H9 (cell line): ENCODE measurements at regions not wholly inside any gene's neighbourhood (a gene's known extent, or its start where the extent isn't known, plus 50 kb on each side); places are given as distances from the start of the nearest gene placed in this dataset.

Source experiments
- DNase-seq: peaks from one replicate; pipeline ENCODE4 v3.0.0-alpha.2; 2017
- H2AFZ ChIP-seq: one replicate; pipeline ENCODE4 v1.6.1; 2013; ENCODE audit warnings: mild to moderate bottlenecking, low read length, control low read depth, moderate library complexity
- H2AK5ac ChIP-seq: 2 replicates; pipeline ENCODE4 v1.6.1; 2013; ENCODE audit warnings: low read length, control low read depth, mixed read lengths; ENCODE audit not compliant: insufficient read length
- H2BK120ac ChIP-seq: one replicate; pipeline ENCODE4 v1.6.1; 2013; ENCODE audit warnings: low read depth, mild to moderate bottlenecking, low read length, control low read depth, inconsistent platforms; ENCODE audit not compliant: poor library complexity, severe bottlenecking
- H2BK12ac ChIP-seq: 2 replicates; pipeline ENCODE4 v1.6.1; 2013; ENCODE audit warnings: low read length, control low read depth, mixed read lengths, low read depth; ENCODE audit not compliant: insufficient read length
- H2BK15ac ChIP-seq: 2 replicates; pipeline ENCODE4 v1.6.1; 2013; ENCODE audit warnings: low read depth, low read length, control low read depth
- H2BK20ac ChIP-seq: one replicate; pipeline ENCODE4 v1.6.1; 2013; ENCODE audit warnings: low read depth, mild to moderate bottlenecking, low read length, control low read depth, inconsistent platforms; ENCODE audit not compliant: poor library complexity, severe bottlenecking
- H2BK5ac ChIP-seq: 2 replicates; pipeline ENCODE4 v1.6.1; 2013; ENCODE audit warnings: low read length, control low read depth, mixed read lengths; ENCODE audit not compliant: insufficient read length
- H3K14ac ChIP-seq: 2 replicates; pipeline ENCODE4 v1.6.1; 2013; ENCODE audit warnings: low read length, control low read depth; ENCODE audit not compliant: insufficient read depth
- H3K18ac ChIP-seq: 2 replicates; pipeline ENCODE4 v1.6.1; 2013; ENCODE audit warnings: low read depth, mild to moderate bottlenecking, mixed read lengths, low read length, control low read depth; ENCODE audit not compliant: insufficient read length
- H3K23ac ChIP-seq: 2 replicates; pipeline ENCODE4 v1.6.1; 2013; ENCODE audit warnings: low read length, control low read depth, mixed read lengths, low read depth; ENCODE audit not compliant: insufficient read length
- H3K23me2 ChIP-seq: 2 replicates; pipeline ENCODE4 v1.6.1; 2013; ENCODE audit warnings: low read depth, mild to moderate bottlenecking, mixed read lengths, low read length, control low read depth; ENCODE audit not compliant: insufficient read length, poor library complexity, severe bottlenecking
- H3K27ac ChIP-seq: 2 replicates; pipeline ENCODE4 v1.5.1; 2013; ENCODE audit warnings: low read length, control low read depth, mixed read lengths, low read depth; ENCODE audit not compliant: insufficient read length
- H3K27me3 ChIP-seq: 2 replicates; pipeline ENCODE4 v1.6.1; 2013; ENCODE audit warnings: low read length, control low read depth, inconsistent platforms; ENCODE audit not compliant: insufficient read depth
- H3K4ac ChIP-seq: 2 replicates; pipeline ENCODE4 v1.6.1; 2013; ENCODE audit warnings: low read depth, mild to moderate bottlenecking, control low read depth, inconsistent platforms, low read length, moderate library complexity
- H3K4me1 ChIP-seq: 2 replicates; pipeline ENCODE4 v1.6.1; 2013; ENCODE audit warnings: low read length, control low read depth, inconsistent platforms; ENCODE audit not compliant: insufficient read depth
- H3K4me2 ChIP-seq: 2 replicates; pipeline ENCODE4 v1.6.1; 2013; ENCODE audit warnings: low read length, control low read depth, mixed read lengths; ENCODE audit not compliant: insufficient read length, insufficient read depth
- H3K56ac ChIP-seq: 2 replicates; pipeline ENCODE4 v1.6.1; 2013; ENCODE audit warnings: low read depth, mild to moderate bottlenecking, mixed read lengths, low read length, control low read depth; ENCODE audit not compliant: insufficient read length
- H3K79me1 ChIP-seq: 2 replicates; pipeline ENCODE4 v1.6.1; 2013; ENCODE audit warnings: low read depth, mild to moderate bottlenecking, moderate library complexity, low read length, control low read depth, inconsistent platforms; ENCODE audit not compliant: insufficient read depth, poor library complexity, severe bottlenecking
- H3K79me2 ChIP-seq: 2 replicates; pipeline ENCODE4 v1.6.1; 2013; ENCODE audit warnings: low read length, control low read depth, inconsistent platforms; ENCODE audit not compliant: insufficient read depth
- H3K9ac ChIP-seq: 2 replicates; pipeline ENCODE4 v1.6.1; 2013; ENCODE audit warnings: low read length, control low read depth, mixed read lengths; ENCODE audit not compliant: insufficient read length; ENCODE audit errors: extremely low read depth
- H3K9me3 ChIP-seq: one replicate; pipeline ENCODE4 v1.6.1; 2013; ENCODE audit warnings: low read depth, low read length, inconsistent platforms; ENCODE audit not compliant: control insufficient read depth
- H3T11ph ChIP-seq: one replicate; pipeline ENCODE4 v1.6.1; 2013; ENCODE audit warnings: mild to moderate bottlenecking, low read length, control low read depth, inconsistent platforms
- H4K20me1 ChIP-seq: one replicate; pipeline ENCODE4 v1.6.1; 2013; ENCODE audit not compliant: control insufficient read depth, insufficient read length, insufficient read depth
- H4K5ac ChIP-seq: 2 replicates; pipeline ENCODE4 v1.6.1; 2013; ENCODE audit warnings: low read depth, mild to moderate bottlenecking, mixed read lengths, low read length, control low read depth; ENCODE audit not compliant: insufficient read length
- H4K8ac ChIP-seq: replicated peaks from 2 replicates; pipeline ENCODE4 v1.6.1; 2013; ENCODE audit warnings: low read length, control low read depth, mixed read lengths, low read depth; ENCODE audit not compliant: insufficient read length
- H4K91ac ChIP-seq: 2 replicates; pipeline ENCODE4 v1.6.1; 2013; ENCODE audit warnings: low read depth, mild to moderate bottlenecking, moderate library complexity, mixed read lengths, low read length, control low read depth; ENCODE audit not compliant: insufficient read length
- H3K27ac Mint-ChIP-seq, 3 experiments: 2 replicates in 2 of 3; 3 replicates in 1 of 3; pipeline ENCODE4 v1.8.0; 2020 to 2021; ENCODE audit warnings: mixed read lengths in 3 of 3, mild to moderate bottlenecking in 1 of 3, moderate library complexity in 1 of 3
- H3K27me3 Mint-ChIP-seq: 2 replicates; pipeline ENCODE4 v1.8.0; 2021; ENCODE audit warnings: low read depth, mild to moderate bottlenecking, moderate library complexity, mixed read lengths
- H3K36me3 Mint-ChIP-seq, 3 experiments: 2 replicates in 2 of 3; 3 replicates in 1 of 3; pipeline ENCODE4 v1.8.0; 2020 to 2021; ENCODE audit warnings: low read depth in 3 of 3, mixed read lengths in 3 of 3; ENCODE audit not compliant: insufficient read depth in 1 of 3
- H3K4me1 Mint-ChIP-seq, 2 experiments: 2 replicates each; pipeline ENCODE4 v1.8.0; 2020; ENCODE audit warnings: mixed read lengths in 2 of 2
- H3K4me3 Mint-ChIP-seq, 2 experiments: 2 replicates in 1 of 2; 3 replicates in 1 of 2; pipeline ENCODE4 v1.8.0; 2020 to 2021; ENCODE audit warnings: mild to moderate bottlenecking in 2 of 2, mixed read lengths in 2 of 2, moderate library complexity in 1 of 2
- H3K9me3 Mint-ChIP-seq, 2 experiments: 2 replicates in 1 of 2; 3 replicates in 1 of 2; pipeline ENCODE4 v1.8.0; 2020; ENCODE audit warnings: mild to moderate bottlenecking in 2 of 2, mixed read lengths in 2 of 2, moderate library complexity in 1 of 2
- WGBS: extraction: QIAGEN DNeasy Blood & Tissue Kit; methylation state at CpG from one replicate; pipeline ENCODE4 v1.1.7; 2013; ENCODE audit warnings: missing lambda C conversion rate, low lambda C conversion rate, mixed read lengths; ENCODE audit not compliant: insufficient read length; ENCODE audit errors: extremely low coverage; 5-methylcytosine and 5-hydroxymethylcytosine counted together
- TF ChIP-seq, protein P1 (sequence below): fragments of 200-600 bp; sonication (generic); conservative IDR thresholded peaks from 3 replicates; pipeline ENCODE4 v1.8.0; 2021; ENCODE audit warnings: antibody characterized with exemption, mild to moderate bottlenecking

DNA sequence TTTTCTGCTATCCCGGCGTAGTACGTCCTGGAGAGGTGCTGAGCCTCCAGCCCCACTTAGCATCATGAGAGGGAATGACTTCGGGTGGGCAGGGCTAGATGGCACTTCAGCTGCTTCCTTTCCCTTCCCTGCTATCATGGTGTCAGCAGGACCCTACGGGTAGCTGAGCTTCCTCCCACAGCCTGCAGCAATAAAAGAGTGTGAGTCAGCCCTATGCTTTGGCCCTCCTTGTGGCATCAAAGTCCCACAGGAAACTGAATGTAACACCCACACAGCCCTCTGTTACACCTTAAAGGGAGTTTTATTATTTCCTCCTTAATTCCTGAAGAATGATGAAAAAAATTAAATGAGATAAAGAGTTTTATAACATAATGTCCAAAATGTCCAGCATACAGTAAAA is 458.1 kb downstream of the RPS24 start:
- Mint-ChIP-seq H3K27ac (no peak overlapping the region), H3K4me1 (no peaks in the 10 kb centered on the region), H3K27me3 (peaks cover 8% of the 10 kb centered on the region), H3K9me3 (peaks cover 35 to 36% of the 10 kb centered on the region in 2 experiments), H3K36me3 (peaks cover 1 to 33% (median 6%) of the 10 kb centered on the region in 3 experiments; a peak in 4 of 7 replicates), H3K4me3 (no peak overlapping the region)
- H3K23ac ChIP-seq: no peak overlapping the region
- no peak overlapping the region for H3K56ac ChIP-seq
- no peaks in the 10 kb centered on the region for H3K23me2 ChIP-seq
- no CpG with 5 or more reads among the region's 5 CpGs for WGBS
- H4K91ac ChIP-seq: no peak overlapping the region
- no peak for DNase-seq
- no peak overlapping the region for H3K18ac ChIP-seq
- H2BK5ac ChIP-seq: no peak overlapping the region
- H4K8ac ChIP-seq: no peak overlapping the region
- H3K4ac ChIP-seq: no peak overlapping the region
- no peak overlapping the region for H2BK20ac ChIP-seq
- H2AK5ac ChIP-seq: no peak overlapping the region
- no peak overlapping the region for H3K9ac ChIP-seq
- H3K9me3 ChIP-seq: no peaks in the 10 kb centered on the region
- no peaks in the 10 kb centered on the region for H4K20me1 ChIP-seq
- no peak overlapping the region for H2BK15ac ChIP-seq
- H3K4me1 ChIP-seq: no peaks in the 10 kb centered on the region
- no peak overlapping the region for H3T11ph ChIP-seq
- H3K79me1 ChIP-seq: no peaks in the 10 kb centered on the region
- H3K4me2 ChIP-seq: no peak overlapping the region
- no peak overlapping the region for H3K14ac ChIP-seq
- no peak overlapping the region for H4K5ac ChIP-seq
- TF ChIP-seq, protein P1, sequence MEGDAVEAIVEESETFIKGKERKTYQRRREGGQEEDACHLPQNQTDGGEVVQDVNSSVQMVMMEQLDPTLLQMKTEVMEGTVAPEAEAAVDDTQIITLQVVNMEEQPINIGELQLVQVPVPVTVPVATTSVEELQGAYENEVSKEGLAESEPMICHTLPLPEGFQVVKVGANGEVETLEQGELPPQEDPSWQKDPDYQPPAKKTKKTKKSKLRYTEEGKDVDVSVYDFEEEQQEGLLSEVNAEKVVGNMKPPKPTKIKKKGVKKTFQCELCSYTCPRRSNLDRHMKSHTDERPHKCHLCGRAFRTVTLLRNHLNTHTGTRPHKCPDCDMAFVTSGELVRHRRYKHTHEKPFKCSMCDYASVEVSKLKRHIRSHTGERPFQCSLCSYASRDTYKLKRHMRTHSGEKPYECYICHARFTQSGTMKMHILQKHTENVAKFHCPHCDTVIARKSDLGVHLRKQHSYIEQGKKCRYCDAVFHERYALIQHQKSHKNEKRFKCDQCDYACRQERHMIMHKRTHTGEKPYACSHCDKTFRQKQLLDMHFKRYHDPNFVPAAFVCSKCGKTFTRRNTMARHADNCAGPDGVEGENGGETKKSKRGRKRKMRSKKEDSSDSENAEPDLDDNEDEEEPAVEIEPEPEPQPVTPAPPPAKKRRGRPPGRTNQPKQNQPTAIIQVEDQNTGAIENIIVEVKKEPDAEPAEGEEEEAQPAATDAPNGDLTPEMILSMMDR: no peak
- H2BK120ac ChIP-seq: no peak overlapping the region
- H2AFZ ChIP-seq: no peak overlapping the region
- H2BK12ac ChIP-seq: no peak overlapping the region
- no peaks in the 10 kb centered on the region for H3K79me2 ChIP-seq
- H3K27ac ChIP-seq: no peak overlapping the region
- no peaks in the 10 kb centered on the region for H3K27me3 ChIP-seq
